ENCODE measurements at regions not wholly inside any gene's neighbourhood (a gene's known extent, or its start where the extent isn't known, plus 50 kb on each side); places are given as distances from the start of the nearest gene placed in this dataset.

DNA sequence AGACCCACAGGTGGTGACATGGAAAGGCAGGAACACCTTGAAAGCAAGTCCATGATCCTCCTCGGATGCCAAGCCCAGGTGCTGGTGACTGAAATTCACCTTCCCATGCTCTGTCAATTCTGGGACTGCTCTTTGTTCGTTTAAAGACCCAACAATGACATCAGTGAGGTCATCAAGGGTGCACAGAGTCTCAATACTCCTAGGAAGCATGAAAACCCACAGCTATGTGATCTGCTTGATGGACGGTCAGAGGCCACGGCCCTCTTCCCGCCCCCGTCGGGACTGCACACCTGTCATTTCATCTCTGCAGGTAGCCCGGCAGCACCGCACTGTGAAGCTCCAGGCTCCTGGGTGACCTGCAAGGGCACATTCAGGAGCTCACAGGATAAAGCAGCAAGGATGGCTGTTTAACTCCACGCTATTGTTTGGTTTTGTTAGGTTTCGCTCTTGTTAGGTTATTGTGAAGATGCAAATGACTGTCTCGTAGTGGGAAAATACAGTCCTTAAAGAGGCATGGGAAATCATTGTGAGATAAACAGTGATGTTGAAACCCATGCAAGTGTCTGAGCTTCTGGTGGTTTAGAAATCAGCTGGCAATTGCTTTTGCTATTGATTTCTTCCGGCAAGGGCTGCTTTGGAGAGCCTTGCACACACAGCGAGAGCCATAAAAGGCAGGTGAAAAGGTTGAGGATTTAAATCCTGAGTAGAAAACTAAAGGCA is 124.8 kb upstream of the AJAP1 start:
- no peaks in the 10 kb centered on the region for H3K27me3 ChIP-seq (ENCODE audit: control insufficient read depth, insufficient read depth, low read length, poor library complexity, severe bottlenecking)
- 68 to 69% methylated on average over 14 of the region's 14 CpGs for WGBS, 2 experiments

DNA sequence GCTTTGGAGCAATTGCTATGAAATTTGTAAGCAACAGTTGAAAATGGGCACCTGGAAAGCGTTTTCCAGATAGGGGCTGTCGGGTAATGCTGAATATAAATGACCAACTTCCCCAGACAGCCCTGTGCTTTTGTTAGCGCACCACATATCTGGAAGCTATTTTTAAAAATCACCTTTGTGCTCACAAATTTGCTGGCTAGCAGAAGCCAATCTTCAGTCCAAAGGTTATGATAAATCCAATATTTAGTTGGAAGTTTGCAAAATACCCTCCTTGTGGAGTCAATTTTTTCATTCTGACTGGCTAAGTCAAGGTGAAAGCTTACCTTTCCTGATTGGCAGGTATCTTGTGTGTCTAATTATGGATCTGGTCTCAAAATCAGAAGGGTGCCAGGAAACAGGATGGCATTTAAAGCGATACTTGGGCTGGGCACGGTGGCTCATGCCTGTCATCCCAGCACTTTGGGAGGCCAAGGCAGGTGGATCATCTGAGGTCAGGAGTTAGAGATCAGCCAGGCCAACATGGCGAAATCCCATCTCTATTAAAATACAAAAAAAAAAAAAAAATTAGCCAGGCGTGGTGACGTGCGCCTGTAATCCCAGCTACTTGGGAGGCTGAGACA is 124.1 kb upstream of the AJAP1 start:
- H3K9me3 ChIP-seq (ENCODE audit: control insufficient read depth, low read length), result peaks cover 2% of the 10 kb centered on the region
- 90 to 96% methylated on average over 9 of the region's 9 CpGs for WGBS, 2 experiments
- H3K4me1 ChIP-seq (ENCODE audit: control insufficient read depth, insufficient read depth, low read length), result no peaks in the 10 kb centered on the region
- no peak overlapping the region for H3K27ac ChIP-seq (ENCODE audit: insufficient read depth, low read depth, low read length, poor library complexity, severe bottlenecking)
- no peak overlapping the region for H3K4me3 ChIP-seq (ENCODE audit: insufficient read depth, low read depth, low read length)
- H3K27me3 ChIP-seq (ENCODE audit: control insufficient read depth, insufficient read depth, low read length, poor library complexity, severe bottlenecking), result no peaks in the 10 kb centered on the region
- H3K36me3 ChIP-seq (ENCODE audit: control insufficient read depth, insufficient read depth, low read length), result no peaks in the 10 kb centered on the region

More for the DNA sequence above, 124.8 kb upstream of the AJAP1 start:
- no peaks in the 10 kb centered on the region for H3K9me3 ChIP-seq (ENCODE audit: control insufficient read depth, low read length)
- H3K4me3 ChIP-seq (ENCODE audit: insufficient read depth, low read depth, low read length), result no peak overlapping the region
- no peak overlapping the region for H3K27ac ChIP-seq (ENCODE audit: insufficient read depth, low read depth, low read length, poor library complexity, severe bottlenecking)
- no peaks in the 10 kb centered on the region for H3K4me1 ChIP-seq (ENCODE audit: control insufficient read depth, insufficient read depth, low read length)
- H3K36me3 ChIP-seq (ENCODE audit: control insufficient read depth, insufficient read depth, low read length), result no peaks in the 10 kb centered on the region

DNA sequence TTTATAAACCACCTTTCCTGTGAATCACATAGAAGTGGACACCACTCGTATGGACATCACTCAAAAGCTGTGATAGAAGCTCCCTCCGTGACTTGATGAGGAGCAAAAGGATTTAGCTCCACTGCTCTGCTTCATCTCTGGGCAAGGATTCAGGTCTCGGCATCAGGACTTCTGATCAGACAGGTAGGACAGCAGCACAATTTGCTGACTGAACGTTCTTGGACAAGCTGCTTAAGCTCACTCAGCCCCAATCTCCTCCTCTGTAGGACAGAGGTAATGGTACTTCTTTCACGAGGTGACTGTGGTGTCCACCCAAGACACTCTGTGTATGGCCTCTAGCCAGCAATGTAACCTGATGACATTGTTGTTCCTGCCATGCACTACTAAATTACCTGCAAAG is 122.6 kb upstream of the AJAP1 start:
- no peak overlapping the region for H3K27ac ChIP-seq (ENCODE audit: insufficient read depth, low read depth, low read length, poor library complexity, severe bottlenecking)
- H3K27me3 ChIP-seq (ENCODE audit: control insufficient read depth, insufficient read depth, low read length, poor library complexity, severe bottlenecking), result no peaks in the 10 kb centered on the region
- 86 to 89% methylated on average over 5 of the region's 5 CpGs for WGBS, 2 experiments
- H3K36me3 ChIP-seq (ENCODE audit: control insufficient read depth, insufficient read depth, low read length), result no peaks in the 10 kb centered on the region
- H3K9me3 ChIP-seq (ENCODE audit: control insufficient read depth, low read length), result peaks cover 2% of the 10 kb centered on the region
- H3K4me3 ChIP-seq (ENCODE audit: insufficient read depth, low read depth, low read length), result no peak overlapping the region
- no peaks in the 10 kb centered on the region for H3K4me1 ChIP-seq (ENCODE audit: control insufficient read depth, insufficient read depth, low read length)

DNA sequence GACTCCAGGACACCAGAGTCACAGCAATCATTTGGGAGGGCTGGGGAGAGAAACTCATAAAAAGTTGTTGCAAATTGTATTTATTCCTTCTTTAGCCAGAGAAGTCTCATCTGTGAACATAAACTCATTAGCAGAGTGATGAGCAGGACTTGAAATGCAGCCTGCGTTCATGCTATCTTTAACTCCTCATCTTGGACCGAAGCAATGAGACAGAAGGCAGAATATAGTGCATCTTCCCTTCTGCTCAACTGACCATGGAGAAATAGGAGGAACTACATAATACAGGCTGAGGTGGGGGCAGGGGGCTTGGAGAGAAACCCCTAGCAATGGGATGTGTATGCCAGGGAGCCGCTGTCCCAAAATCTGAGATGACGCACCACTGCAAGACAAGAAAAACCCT is 121.8 kb upstream of the AJAP1 start:
- Histone ChIP-seq H3K9me3 (ENCODE audit: control insufficient read depth, low read length) (peaks cover 2% of the 10 kb centered on the region), H3K27ac (ENCODE audit: insufficient read depth, low read depth, low read length, poor library complexity, severe bottlenecking) (no peak overlapping the region), H3K27me3 (ENCODE audit: control insufficient read depth, insufficient read depth, low read length, poor library complexity, severe bottlenecking) (no peaks in the 10 kb centered on the region), H3K36me3 (ENCODE audit: control insufficient read depth, insufficient read depth, low read length) (no peaks in the 10 kb centered on the region), H3K4me3 (ENCODE audit: insufficient read depth, low read depth, low read length) (no peak overlapping the region), H3K4me1 (ENCODE audit: control insufficient read depth, insufficient read depth, low read length) (no peaks in the 10 kb centered on the region)
- WGBS, 2 experiments, result 95% methylated on average over 4 of the region's 4 CpGs

DNA sequence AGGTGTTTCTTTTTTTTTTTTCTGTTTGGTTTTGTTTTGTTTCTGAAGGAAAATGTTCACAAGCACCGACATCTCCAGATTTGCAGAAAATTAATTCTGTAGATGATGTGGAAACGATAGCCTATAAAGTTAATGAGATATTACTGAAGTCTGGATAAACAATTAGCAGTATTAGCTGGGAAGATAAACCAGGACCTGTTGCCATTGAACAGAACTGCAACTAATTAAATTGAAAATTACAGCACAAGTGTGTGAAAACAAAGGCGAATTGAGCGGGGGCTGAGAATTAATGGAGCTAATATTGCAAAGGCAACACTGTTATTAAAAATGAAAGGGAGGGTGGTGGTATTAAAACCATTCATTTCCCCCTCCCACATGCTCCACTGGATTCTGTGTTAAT is 107.5 kb upstream of the AJAP1 start:
- no peaks in the 10 kb centered on the region for H3K27me3 ChIP-seq (ENCODE audit: control insufficient read depth, insufficient read depth, low read length, poor library complexity, severe bottlenecking)
- WGBS, 2 experiments, result 90 to 92% methylated on average over 4 of the region's 4 CpGs
- H3K9me3 ChIP-seq (ENCODE audit: control insufficient read depth, low read length), result peaks cover 2% of the 10 kb centered on the region
- no peak overlapping the region for H3K4me3 ChIP-seq (ENCODE audit: insufficient read depth, low read depth, low read length)
- H3K36me3 ChIP-seq (ENCODE audit: control insufficient read depth, insufficient read depth, low read length), result no peaks in the 10 kb centered on the region
- H3K27ac ChIP-seq (ENCODE audit: insufficient read depth, low read depth, low read length, poor library complexity, severe bottlenecking), result no peak overlapping the region
- no peaks in the 10 kb centered on the region for H3K4me1 ChIP-seq (ENCODE audit: control insufficient read depth, insufficient read depth, low read length)

DNA sequence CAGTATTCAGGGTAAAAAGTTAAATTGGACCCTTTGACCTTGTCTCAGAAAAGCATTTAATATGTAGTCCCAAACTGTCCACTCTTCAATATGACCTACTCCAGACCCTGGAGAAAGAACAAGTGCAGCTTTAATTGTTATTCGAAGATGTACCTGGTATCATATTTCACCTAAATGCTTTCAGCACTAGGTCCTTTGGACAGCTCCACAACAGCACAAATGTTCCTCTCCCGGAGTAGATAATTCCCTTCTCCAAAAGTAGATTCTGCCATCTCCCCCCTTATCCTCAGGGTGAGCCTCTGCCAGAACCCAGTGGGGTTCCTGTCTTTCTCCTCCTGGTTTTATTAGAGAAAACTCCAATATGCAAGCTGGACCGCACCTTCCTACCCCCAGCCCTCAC is 104.5 kb upstream of the AJAP1 start:
- Histone ChIP-seq H3K27me3 (ENCODE audit: control insufficient read depth, insufficient read depth, low read length, poor library complexity, severe bottlenecking) (no peaks in the 10 kb centered on the region), H3K27ac (ENCODE audit: insufficient read depth, low read depth, low read length, poor library complexity, severe bottlenecking) (no peak overlapping the region), H3K36me3 (ENCODE audit: control insufficient read depth, insufficient read depth, low read length) (no peaks in the 10 kb centered on the region), H3K9me3 (ENCODE audit: control insufficient read depth, low read length) (no peaks in the 10 kb centered on the region), H3K4me1 (ENCODE audit: control insufficient read depth, insufficient read depth, low read length) (no peaks in the 10 kb centered on the region), H3K4me3 (ENCODE audit: insufficient read depth, low read depth, low read length) (no peak overlapping the region)
- 55 to 61% methylated on average over 3 of the region's 3 CpGs for WGBS, 2 experiments

DNA sequence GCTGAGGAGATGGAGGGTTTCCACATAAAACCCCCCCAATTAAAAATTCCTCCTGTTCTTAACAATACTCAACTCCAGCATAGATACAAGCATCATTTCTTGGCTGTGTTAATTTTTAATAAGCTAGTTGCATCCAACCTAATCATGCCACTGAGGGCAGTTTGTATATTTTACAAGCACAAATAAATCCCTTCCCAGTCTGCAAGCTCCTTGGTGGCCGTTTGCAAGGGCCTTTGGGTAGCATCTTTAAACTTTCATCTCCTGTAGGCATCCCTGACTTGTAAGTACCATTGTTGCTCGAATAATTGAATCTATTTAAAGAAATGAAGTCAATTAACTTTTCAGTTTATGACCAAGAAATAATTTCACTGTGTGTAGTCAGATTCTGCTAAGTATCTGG is 103.5 kb upstream of the AJAP1 start:
- Histone ChIP-seq H3K9me3 (ENCODE audit: control insufficient read depth, low read length) (no peaks in the 10 kb centered on the region), H3K4me3 (ENCODE audit: insufficient read depth, low read depth, low read length) (no peak overlapping the region), H3K27ac (ENCODE audit: insufficient read depth, low read depth, low read length, poor library complexity, severe bottlenecking) (no peak overlapping the region), H3K36me3 (ENCODE audit: control insufficient read depth, insufficient read depth, low read length) (no peaks in the 10 kb centered on the region), H3K27me3 (ENCODE audit: control insufficient read depth, insufficient read depth, low read length, poor library complexity, severe bottlenecking) (no peaks in the 10 kb centered on the region), H3K4me1 (ENCODE audit: control insufficient read depth, insufficient read depth, low read length) (no peaks in the 10 kb centered on the region)
- WGBS, 2 experiments, result 60 to 74% methylated on average over 2 of the region's 2 CpGs

DNA sequence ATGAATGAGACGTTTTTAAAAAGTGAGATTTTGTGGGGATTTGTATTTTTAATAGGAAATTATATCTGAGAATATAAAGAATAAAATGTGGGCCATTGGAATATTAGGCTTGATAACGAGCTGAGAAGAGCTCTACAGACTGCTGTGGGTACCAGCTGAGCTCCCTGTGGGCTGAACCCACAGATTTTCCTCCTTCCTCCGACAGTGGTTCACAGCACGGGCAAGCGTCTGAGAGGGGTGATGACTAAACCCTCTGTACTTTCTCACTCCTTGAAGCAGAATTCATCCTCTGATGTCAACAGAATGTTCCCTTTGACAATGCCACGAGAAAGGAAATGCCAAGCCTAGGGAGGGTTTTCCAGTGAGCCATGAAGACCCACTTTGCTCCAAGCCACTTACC is 102.7 kb upstream of the AJAP1 start:
- H3K27me3 ChIP-seq (ENCODE audit: control insufficient read depth, insufficient read depth, low read length, poor library complexity, severe bottlenecking), result no peaks in the 10 kb centered on the region
- H3K36me3 ChIP-seq (ENCODE audit: control insufficient read depth, insufficient read depth, low read length), result no peaks in the 10 kb centered on the region
- no peaks in the 10 kb centered on the region for H3K9me3 ChIP-seq (ENCODE audit: control insufficient read depth, low read length)
- WGBS, 2 experiments, result 67 to 75% methylated on average over 6 of the region's 6 CpGs
- no peaks in the 10 kb centered on the region for H3K4me1 ChIP-seq (ENCODE audit: control insufficient read depth, insufficient read depth, low read length)
- H3K27ac ChIP-seq (ENCODE audit: insufficient read depth, low read depth, low read length, poor library complexity, severe bottlenecking), result no peak overlapping the region
- no peak overlapping the region for H3K4me3 ChIP-seq (ENCODE audit: insufficient read depth, low read depth, low read length)

DNA sequence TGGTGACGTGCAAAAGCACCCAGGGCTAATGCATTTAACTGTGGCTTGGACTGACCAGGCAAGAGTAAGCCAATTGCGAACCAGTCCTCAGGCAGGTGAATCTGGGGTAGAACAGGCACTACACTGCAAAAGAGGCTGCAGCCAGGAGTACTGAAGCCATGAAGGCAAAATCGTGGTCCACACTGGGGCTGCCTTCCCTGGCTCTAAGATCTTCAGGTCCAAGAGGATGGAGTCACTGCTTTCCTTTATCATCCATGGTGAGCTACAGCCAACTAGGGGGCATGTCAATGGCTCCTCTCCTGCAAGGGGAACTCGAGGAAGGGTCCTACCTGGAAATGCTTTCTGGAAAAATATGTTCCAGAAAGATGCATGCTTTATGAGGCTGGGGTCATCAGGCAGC is 100.6 kb upstream of the AJAP1 start:
- no peaks in the 10 kb centered on the region for H3K4me1 ChIP-seq (ENCODE audit: control insufficient read depth, insufficient read depth, low read length)
- no peak overlapping the region for H3K27ac ChIP-seq (ENCODE audit: insufficient read depth, low read depth, low read length, poor library complexity, severe bottlenecking)
- 78 to 82% methylated on average over 4 of the region's 4 CpGs for WGBS, 2 experiments
- no peaks in the 10 kb centered on the region for H3K27me3 ChIP-seq (ENCODE audit: control insufficient read depth, insufficient read depth, low read length, poor library complexity, severe bottlenecking)
- no peaks in the 10 kb centered on the region for H3K9me3 ChIP-seq (ENCODE audit: control insufficient read depth, low read length)
- H3K36me3 ChIP-seq (ENCODE audit: control insufficient read depth, insufficient read depth, low read length), result no peaks in the 10 kb centered on the region
- H3K4me3 ChIP-seq (ENCODE audit: insufficient read depth, low read depth, low read length), result no peak overlapping the region

DNA sequence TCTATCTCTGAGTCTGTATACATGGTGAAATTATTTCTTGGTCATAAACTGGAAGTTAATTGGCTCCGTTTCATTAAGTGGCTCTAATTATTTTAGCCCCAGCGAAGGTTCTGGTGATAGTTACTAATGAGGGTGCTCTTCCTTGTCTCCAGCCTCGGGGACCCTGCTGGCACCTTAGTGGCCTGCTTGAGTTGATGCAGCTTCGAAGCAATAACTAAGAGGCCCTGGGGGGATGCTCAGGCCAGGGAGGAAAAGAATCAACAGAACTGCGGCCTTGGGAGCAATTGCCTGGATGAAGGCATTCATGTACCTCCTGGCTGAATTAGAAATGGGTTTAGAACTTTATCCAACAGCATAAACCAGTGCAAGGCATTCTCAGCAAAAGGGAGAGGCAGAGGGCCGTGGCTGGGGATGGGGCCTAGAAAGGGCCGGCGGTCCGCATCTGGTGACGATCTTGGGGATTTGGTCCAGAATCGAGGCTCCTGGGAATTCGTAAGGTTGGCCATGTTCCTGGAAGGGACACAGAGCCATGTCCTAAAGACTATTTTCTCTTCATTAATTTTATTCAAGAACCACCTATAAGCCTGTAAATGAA is 100.0 kb upstream of the AJAP1 start:
- Histone ChIP-seq H3K27me3 (ENCODE audit: control insufficient read depth, insufficient read depth, low read length, poor library complexity, severe bottlenecking) (no peaks in the 10 kb centered on the region), H3K9me3 (ENCODE audit: control insufficient read depth, low read length) (no peaks in the 10 kb centered on the region)
- WGBS, 2 experiments, result 86 to 89% methylated on average over 12 of the region's 12 CpGs

More for the DNA sequence above, 100.0 kb upstream of the AJAP1 start:
- Histone ChIP-seq H3K4me1 (ENCODE audit: control insufficient read depth, insufficient read depth, low read length) (no peaks in the 10 kb centered on the region), H3K27ac (ENCODE audit: insufficient read depth, low read depth, low read length, poor library complexity, severe bottlenecking) (no peak overlapping the region), H3K36me3 (ENCODE audit: control insufficient read depth, insufficient read depth, low read length) (no peaks in the 10 kb centered on the region), H3K4me3 (ENCODE audit: insufficient read depth, low read depth, low read length) (no peak overlapping the region)
